ENCODE measurements at regions not wholly inside any gene's neighbourhood (a gene's known extent, or its start where the extent isn't known, plus 50 kb on each side); places are given as distances from the start of the nearest gene placed in this dataset.

- TF ChIP-seq CHD2 (IDR thresholded peaks at IDR 0.05; ENCODE audit: low read length, partially characterized antibody) (no peak), TCF12 (IDR thresholded peaks at IDR 0.05) (no peak), CTCF (IDR thresholded peaks at IDR 0.05) (no peak), RCOR1 (IDR thresholded peaks at IDR 0.05; ENCODE audit: low read length) (no peak), TAF1 (IDR thresholded peaks at IDR 0.05; ENCODE audit: borderline replicate concordance, low read depth, low read length) (no peak), JUND (IDR thresholded peaks at IDR 0.05) (no peak), RXRA (IDR thresholded peaks at IDR 0.05; ENCODE audit: borderline replicate concordance, low read depth) (no peak), POLR2AphosphoS5 (IDR thresholded peaks at IDR 0.05; ENCODE audit: low read depth, low read length) (no peak), RAD21 (IDR thresholded peaks at IDR 0.05; ENCODE audit: low read length) (no peak), MAX (IDR thresholded peaks at IDR 0.05; ENCODE audit: low read depth) (no peak)
These were observed 161.6 kb upstream of the MARCKS start for GRCh38 chr6:113695516-113695915.

Measured in SK-N-SH (cell line).